ENCODE measurements at regions not wholly inside any gene's neighbourhood (a gene's known extent, or its start where the extent isn't known, plus 50 kb on each side); places are given as distances from the start of the nearest gene placed in this dataset.

DNA sequence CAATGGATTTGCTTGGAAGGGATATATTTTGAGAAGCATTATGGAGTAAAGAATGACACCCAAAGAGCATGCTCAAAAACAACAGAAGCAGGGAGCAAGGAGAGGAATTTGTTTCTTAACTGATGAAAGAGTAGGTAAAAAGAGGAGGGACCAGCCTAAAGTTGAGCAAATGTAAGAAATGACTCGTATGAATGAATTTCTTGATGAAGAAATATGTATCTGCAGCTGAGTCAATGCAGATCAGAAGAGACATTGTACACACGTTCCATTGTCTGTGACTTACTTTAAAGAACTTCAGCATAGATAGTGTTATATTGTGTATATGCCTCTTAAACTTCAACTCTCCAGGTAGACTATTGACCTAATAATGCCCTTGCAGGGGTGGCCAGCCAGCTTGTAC lies 112.7 kb upstream of the NREP start:
- Mint-ChIP-seq H3K9me3 (peaks cover 2% of the 10 kb centered on the region), H3K4me1 (no peaks in the 10 kb centered on the region), H3K36me3 (ENCODE audit: low read depth) (no peaks in the 10 kb centered on the region), H3K27me3 (ENCODE audit: low read depth) (peaks cover 2% of the 10 kb centered on the region), H3K27ac (ENCODE audit: unreplicated experiment) (no peak overlapping the region), H3K4me3 (no peak overlapping the region)
- TF ChIP-seq, protein P1, sequence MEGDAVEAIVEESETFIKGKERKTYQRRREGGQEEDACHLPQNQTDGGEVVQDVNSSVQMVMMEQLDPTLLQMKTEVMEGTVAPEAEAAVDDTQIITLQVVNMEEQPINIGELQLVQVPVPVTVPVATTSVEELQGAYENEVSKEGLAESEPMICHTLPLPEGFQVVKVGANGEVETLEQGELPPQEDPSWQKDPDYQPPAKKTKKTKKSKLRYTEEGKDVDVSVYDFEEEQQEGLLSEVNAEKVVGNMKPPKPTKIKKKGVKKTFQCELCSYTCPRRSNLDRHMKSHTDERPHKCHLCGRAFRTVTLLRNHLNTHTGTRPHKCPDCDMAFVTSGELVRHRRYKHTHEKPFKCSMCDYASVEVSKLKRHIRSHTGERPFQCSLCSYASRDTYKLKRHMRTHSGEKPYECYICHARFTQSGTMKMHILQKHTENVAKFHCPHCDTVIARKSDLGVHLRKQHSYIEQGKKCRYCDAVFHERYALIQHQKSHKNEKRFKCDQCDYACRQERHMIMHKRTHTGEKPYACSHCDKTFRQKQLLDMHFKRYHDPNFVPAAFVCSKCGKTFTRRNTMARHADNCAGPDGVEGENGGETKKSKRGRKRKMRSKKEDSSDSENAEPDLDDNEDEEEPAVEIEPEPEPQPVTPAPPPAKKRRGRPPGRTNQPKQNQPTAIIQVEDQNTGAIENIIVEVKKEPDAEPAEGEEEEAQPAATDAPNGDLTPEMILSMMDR (conservative IDR thresholded peaks at IDR 0.05), result no peak
- no peak for DNase-seq (ENCODE audit: low read depth, low spot score)

DNA sequence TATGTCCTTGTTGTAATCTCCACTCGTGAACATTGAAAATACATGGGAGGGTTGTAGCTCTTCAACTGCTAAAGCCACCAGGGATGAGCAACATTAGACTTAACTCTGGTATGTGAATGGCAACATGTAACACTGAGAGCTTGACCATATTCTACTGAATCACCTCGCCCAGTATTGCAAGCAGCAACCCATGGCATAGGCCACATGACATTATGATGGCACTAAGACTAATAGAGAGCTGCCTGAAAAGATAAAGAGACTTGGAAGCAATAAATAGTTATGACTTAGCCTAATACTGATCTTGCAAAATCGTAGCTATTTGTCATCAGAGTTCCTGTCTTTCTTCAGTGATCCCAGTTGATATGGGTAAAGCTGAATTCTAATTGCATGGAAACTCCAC lies 108.4 kb upstream of the NREP start:
- Mint-ChIP-seq H3K27ac (ENCODE audit: unreplicated experiment) (no peak overlapping the region), H3K36me3 (ENCODE audit: low read depth) (no peaks in the 10 kb centered on the region), H3K9me3 (peaks cover 2% of the 10 kb centered on the region), H3K27me3 (ENCODE audit: low read depth) (peaks cover 2% of the 10 kb centered on the region), H3K4me3 (no peak overlapping the region), H3K4me1 (no peaks in the 10 kb centered on the region)
- TF ChIP-seq, protein P1 (conservative IDR thresholded peaks at IDR 0.05), result no peak
- no peak for DNase-seq (ENCODE audit: low read depth, low spot score)

DNA sequence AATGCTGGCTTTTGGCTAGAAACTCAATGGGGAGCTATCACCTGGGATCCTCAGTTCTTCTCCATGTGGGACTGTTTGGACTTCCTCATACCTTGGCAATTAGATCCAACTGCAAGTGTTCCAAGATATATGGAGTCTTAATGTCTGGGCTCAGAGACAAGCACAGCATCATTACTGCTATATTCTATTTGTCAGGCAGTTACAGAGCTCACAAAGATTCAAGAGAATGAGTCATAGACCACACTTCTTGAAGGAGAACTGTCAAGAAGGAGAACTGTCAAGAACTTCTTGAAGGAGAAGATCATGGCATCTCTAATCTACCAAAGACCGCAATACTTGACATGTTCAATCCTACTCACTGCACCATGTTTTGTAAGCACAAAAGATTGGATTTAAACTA lies 106.8 kb upstream of the NREP start:
- peaks cover 2% of the 10 kb centered on the region for H3K27me3 Mint-ChIP-seq (ENCODE audit: low read depth)

DNA sequence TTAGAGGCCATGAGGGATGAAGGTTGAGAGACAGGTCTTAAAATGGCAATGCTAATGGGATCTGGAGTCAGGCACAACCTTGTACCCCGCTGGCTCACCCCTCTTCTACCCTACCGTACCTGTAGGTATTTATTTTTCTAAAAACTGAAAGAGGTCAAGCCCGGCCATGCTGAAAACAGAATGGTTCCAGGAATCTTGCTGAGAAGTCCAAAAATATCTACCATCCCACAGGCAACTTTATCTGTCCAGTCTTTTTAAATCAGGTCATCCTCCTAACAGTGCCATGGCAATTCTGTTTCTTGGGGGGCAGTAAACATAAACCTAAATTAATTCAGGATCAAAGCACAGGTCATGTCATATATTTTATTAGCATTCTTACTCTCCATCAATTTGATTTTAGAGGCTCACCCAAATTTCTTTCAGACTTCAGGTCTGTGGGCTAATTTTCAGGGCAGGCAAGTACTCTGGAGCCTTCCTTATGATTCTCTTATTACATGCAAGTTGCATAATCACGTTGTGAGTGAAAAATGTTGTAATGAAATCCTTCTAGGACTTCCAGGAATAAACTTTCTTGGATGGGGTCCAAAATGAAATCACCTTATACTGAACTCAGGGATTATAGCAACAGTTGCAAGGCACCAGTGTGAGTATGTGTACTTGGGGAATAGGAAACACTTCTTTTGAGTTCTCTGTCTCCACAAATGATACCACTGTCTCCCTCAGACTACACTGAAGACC lies 102.7 kb upstream of the NREP start:
- Mint-ChIP-seq H3K4me3 (no peak overlapping the region), H3K27ac (ENCODE audit: unreplicated experiment) (no peak overlapping the region), H3K36me3 (ENCODE audit: low read depth) (no peaks in the 10 kb centered on the region), H3K4me1 (peaks cover 13% of the 10 kb centered on the region), H3K9me3 (no peaks in the 10 kb centered on the region), H3K27me3 (ENCODE audit: low read depth) (no peaks in the 10 kb centered on the region)
- TF ChIP-seq, protein P1 (conservative IDR thresholded peaks at IDR 0.05), result no peak
- DNase-seq (ENCODE audit: low read depth, low spot score), result no peak

More for the DNA sequence above, 106.8 kb upstream of the NREP start:
- DNase-seq (ENCODE audit: low read depth, low spot score), result no peak
- peaks cover 2% of the 10 kb centered on the region for H3K9me3 Mint-ChIP-seq
- no peak overlapping the region for H3K4me3 Mint-ChIP-seq
- peaks cover 5% of the 10 kb centered on the region for H3K4me1 Mint-ChIP-seq
- H3K36me3 Mint-ChIP-seq (ENCODE audit: low read depth), result no peaks in the 10 kb centered on the region
- TF ChIP-seq, protein P1 (conservative IDR thresholded peaks at IDR 0.05), result no peak
- no peak overlapping the region for H3K27ac Mint-ChIP-seq (ENCODE audit: unreplicated experiment)

DNA sequence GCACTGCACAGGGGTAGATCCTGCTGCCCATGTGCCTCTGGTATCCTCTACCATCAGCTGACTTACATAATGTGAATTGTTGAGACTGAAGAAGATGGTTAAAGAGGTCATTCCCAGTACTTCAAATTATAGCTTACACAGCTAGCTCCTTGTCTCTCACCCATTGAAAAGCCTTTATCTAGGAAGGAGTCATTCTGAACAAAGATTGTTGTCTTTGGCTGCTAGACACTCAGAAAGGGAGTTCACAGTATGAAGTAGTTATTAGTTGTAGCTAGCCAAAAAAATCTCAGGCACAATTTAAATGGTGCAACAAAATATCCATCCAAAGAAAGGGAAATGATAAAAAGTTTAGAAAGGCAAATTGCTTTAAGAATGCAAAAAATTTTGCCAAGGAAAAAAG lies 102.0 kb upstream of the NREP start:
- DNase-seq (ENCODE audit: low read depth, low spot score), result no peak
- Mint-ChIP-seq H3K27me3 (ENCODE audit: low read depth) (no peaks in the 10 kb centered on the region), H3K9me3 (no peaks in the 10 kb centered on the region), H3K27ac (ENCODE audit: unreplicated experiment) (no peak overlapping the region), H3K36me3 (ENCODE audit: low read depth) (no peaks in the 10 kb centered on the region), H3K4me3 (no peak overlapping the region), H3K4me1 (peaks cover 13% of the 10 kb centered on the region)
- TF ChIP-seq, protein P1 (conservative IDR thresholded peaks at IDR 0.05), result no peak
